HG02943 (cell line): ENCODE measurements at regions not wholly inside any gene's neighbourhood (a gene's known extent, or its start where the extent isn't known, plus 50 kb on each side); places are given as distances from the start of the nearest gene placed in this dataset.

Source experiments
- ATAC-seq: cut with Tn5 transposase; IDR thresholded peaks from one replicate; pipeline ENCODE4 v1.9.1; 2021; ENCODE audit warnings: mild to moderate bottlenecking, low read depth, moderate library complexity; ENCODE audit not compliant: unreplicated experiment

DNA sequence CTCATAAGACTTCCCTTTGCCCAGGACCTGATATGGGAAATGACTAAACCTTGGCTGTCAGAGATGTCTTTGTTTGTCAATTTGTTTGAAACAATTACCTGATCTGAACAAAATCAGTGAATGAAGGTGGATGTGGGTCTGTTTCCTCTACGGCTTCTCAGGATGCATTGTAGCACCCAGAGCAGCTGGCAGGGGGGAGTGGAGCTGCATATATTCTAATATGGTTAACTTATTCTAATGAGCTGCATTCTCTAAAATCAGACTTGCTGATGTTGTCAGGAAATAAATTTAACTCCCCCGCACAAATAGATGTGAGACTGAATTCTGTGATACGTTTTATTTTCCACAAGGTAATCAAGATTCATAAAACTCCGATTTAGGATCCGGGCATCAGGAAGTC is 665.4 kb downstream of the MAT2B start:
- ATAC-seq, result no peak

DNA sequence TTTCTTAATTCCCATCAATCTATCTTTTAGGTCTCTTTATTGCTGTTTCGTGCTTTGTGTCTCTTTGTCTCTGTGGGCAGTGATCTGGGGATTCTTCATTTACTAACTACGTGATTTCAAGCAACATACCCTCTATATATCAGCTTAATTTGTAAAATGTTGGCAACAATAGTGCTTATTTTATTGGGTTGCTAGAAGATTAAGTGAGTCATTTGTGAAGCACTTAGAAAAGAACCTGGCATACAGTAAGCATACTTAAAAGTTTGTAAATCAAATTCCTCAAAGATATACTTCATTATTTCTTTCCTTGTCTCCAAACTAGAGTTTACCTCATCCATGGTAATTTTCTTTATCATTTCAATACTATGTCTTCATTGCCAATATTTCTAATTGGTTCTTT is 669.7 kb downstream of the MAT2B start:
- ATAC-seq, result no peak

DNA sequence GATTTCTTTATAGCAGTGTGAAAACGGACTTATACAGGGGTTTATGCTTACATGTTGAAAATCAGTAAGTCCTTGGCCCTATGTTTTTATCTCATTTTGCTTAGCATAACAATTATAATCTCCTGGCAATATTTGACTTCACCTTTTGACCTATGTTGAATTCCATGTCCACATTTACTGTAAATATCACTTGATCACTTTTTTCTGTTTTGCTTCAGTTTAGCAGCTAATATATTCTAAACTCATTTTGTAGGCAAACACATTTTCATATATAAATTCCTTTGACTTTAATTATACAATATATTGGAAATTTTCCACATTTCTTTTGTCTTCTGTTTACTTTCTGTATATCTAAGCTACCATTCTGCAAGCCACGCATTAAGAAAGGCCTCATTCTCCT is 674.0 kb downstream of the MAT2B start:
- no peak for ATAC-seq

DNA sequence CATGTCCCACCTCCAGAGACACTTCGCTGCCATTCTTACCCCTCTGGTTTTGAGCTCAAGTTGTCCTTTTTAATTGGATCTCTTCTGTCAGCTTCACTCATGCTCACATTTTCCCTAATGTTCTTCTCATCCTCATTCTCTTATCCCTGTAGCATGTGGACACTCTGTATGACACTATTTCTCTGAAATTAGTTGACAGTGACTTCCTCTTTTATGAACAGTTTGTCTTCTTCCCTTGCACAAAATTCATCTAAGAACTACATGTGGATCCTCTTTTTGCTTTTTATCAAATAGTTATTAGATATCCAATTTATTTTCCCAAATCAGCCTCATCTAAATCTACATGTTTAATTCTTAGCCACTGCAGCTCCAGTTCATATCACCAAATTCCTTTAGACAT is 676.2 kb downstream of the MAT2B start:
- no peak for ATAC-seq

DNA sequence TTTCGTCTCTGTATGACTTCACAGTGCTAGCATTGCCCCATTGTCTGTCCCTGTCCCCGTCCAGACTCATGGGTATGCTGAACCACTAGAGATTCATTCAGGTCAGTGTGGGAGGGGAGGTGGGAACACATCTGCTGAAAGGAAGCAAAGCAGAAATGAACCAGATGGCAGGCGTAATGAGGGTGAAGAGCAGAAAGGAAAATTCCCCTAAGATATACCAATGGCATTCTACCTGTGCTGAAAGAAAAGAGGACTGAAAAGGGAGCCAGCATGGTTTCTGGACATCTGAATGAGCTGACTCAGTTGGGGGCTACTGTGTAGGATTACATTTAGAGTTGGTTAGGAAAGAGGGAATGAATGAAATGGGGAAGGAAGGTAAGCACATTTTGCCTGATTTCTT is 678.7 kb downstream of the MAT2B start:
- ATAC-seq, result no peak

DNA sequence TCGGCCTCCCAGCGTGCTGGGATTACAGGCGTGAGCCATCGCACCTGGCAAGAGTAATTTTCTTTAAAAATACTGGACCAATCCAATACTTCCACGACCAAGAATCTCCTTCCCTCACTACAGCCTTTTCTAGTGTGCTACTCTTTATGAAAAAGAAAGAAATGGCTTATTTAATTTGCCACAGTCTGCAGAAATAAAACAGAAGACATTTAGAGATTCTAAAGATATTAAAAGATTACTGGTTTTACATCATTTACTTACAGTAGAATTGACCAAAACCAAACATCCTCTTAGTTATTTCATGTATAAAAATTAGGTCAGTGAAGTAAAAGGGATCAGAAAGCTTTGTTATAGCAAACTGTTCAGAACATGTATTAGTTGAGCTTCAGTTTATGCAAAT is 679.6 kb downstream of the MAT2B start:
- no peak for ATAC-seq

DNA sequence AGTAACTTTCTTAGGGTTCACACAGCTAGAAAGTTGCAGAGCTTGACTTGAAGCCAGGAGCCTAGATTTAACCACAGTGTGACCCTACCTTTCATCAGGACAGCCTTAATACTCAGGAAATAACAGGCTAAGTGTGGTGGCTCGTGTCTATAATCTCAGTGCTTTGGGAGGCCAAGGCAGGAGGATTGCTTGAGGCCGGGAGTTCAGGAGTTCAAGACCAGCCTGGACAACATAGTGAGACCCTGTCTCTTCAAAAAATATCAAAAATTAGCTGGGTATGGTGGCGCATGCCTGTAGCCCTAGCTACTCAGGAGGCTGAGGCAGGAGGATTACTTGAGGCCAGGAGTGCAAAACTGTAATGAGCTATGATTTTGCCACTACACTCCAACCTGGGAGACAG is 681.1 kb downstream of the MAT2B start:
- no peak for ATAC-seq

DNA sequence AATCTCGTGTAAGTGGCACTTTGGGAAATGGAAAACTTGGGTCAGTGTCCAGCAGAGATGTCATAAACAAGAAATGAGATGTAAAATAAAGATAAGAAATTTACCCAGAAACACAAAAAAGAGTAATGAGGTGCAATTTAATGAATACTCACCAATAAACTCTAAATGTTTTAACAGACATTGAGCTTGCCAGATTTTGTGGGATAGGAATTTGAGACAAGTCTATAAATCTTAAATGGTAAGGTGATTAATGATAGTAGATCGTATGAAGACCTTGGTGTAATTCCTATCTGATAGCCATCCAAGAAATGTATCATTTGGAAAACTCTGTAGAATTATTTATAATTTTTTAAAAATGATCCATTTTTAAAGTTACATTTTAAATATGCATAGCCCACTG is 682.4 kb downstream of the MAT2B start:
- ATAC-seq, result no peak

DNA sequence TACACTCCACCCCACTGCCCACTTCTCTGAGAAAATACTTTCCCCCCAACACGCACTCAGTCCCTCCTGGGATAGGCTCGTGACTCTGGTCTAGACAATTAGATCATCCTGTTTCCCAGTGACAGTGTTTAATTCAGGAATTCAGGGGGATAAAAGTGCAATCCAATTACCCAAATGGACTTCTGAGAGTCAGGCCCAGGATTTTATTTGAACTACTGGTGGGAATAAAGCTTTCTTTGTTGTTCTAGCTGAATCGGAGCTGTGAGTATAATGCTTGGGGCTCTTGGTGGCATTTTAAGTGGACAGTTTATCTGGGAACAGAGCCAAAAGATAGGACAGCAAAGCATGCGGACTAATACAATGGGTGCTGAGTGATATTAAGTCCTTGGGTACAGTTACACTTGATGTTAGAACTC is 683.3 kb downstream of the MAT2B start:
- ATAC-seq, result no peak

DNA sequence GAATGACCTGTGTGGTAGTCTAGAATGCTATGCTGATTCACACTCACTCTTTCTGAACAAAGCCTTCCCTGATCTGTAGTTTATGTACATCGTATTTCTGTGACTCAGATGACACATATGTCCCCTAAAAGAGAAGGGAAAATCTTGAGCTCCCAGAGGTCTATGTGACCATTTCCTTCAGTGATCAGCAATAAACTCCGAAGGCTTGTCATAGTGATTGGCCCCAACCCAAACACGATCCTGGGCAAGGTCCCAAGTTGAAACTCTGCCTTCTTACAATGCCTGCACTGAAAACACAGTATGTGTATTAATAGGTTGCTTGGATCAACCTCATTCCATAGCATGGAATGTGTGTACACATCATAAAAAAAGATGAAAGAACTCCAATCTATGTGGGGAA is 685.8 kb downstream of the MAT2B start:
- ATAC-seq, result no peak

DNA sequence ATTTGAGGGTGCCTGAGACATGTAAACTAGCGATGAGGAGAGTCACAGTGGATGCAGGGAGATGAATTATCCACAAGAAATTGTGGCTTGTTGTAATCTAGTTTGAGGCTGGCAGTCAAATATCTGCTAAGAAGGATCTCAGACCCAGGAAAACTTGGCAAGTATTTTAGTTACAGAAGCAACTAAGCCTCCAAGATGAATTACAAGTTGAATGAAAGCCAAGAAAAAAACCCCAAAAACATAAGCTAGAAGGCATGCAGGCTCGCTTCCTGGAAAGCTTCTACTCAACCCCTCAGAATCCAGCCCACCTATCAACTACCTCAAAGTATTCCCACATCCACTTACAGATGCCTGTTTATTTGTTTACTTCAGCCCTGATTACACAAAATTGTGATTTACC is 696.9 kb downstream of the MAT2B start:
- ATAC-seq, result no peak

DNA sequence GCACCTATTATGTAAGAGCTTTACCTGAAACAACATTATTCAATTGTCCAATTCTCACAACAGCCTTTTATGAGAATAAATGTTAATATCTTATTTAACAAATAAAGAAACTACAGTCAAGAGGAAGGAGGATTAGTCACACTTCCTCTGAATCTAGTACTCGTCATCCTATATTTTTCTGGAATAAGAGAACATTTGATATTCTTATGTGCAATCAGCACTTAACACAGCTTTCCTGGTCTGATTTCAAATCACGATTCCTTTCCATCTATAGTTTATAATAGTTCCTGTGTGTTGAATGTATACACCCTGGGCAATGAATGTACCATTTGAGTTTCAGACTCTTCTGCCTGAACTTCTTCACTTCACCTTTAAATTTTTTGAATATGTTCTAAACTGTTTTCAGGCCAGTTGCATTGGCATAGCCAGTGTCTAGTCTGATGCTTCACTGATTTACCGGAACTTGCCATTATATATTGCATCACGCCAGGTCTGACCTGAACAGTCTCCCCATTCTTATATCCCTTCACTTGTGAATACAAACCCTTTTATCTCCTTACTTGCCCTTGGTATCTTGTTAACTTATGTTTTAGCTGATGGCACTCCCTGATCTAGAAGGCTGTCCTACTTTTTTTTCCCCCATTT is 698.3 kb downstream of the MAT2B start:
- no peak for ATAC-seq

DNA sequence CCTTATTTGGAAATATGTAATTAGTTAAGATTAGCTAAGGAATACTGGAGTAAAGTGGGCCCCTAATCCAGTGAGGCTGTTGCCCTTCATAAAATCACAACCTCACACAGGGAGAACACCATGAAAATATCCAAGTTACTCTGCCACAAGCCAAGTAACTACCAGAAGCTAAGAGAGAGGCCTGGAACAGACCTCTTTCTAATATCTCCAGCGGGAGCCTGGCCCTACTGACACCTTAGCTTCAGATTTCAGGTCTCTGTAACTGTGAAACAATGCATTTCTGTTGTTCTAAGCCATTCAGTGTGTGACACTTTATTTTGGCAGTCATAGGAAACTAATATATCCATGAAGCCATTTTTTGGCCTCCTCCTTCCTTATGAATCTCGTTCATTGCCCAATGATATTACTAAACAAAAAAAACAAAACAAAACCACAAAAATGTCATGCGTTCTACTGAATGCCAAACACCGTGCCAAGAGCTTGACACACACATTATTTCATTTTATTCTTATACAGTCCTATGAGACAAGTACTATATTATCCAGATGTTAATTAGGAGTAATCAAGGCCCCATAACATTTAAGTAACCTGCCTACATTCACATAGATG is 699.0 kb downstream of the MAT2B start:
- no peak for ATAC-seq

DNA sequence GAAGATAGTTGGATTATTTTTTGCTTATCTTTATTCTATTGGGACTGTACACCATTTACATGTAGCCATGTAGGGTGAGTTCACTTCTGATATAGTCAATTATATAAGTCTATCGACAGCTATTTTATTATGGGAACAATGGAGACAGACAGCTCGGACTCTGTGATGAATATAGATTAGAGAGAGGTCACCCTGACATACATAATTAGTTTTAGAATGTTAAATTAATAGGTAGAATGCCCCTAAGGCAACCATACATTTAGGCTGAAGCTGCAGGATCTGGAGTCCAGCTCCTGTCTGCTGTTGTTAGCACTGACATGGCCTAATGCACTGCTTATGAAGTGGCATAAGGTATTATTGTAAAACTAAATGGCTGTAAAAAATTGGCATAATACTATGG is 700.8 kb downstream of the MAT2B start:
- no peak for ATAC-seq

DNA sequence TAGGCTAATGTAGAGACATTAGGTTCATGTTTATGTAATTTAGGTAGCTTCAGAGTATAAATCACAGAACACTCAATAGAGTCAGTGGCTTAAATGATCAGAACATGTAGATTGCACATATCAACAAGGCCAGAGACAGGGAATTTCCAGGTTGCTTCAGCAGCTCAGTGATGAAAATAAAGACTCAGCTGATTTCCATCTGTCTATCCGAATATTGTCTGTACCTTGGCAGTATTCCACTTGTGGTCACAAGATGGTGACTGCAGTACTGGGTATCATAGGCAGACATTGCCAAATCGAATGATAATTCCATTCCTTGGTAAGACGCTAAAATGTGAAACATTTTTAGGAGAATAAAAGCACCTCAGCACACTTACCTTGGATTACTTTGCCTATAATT is 702.2 kb downstream of the MAT2B start:
- ATAC-seq, result no peak

DNA sequence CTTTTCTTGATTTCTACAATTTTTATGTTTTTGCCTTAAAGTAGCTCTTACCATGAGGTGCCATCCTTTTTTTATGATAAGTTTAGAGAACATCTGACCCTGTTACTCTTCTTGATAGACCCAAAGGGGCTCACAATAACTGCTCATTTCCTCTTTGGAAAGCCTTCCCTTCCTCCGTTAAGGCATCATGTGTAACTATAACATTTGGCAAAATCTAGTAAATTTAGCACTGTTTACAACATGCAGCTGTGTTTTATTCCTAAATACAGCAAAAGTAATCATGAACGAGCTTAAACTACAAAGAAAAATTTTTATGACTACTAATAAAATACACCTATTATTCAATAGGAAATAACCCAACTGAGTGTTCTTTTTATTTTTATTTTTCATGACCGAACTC is 705.1 kb downstream of the MAT2B start:
- ATAC-seq, result no peak

DNA sequence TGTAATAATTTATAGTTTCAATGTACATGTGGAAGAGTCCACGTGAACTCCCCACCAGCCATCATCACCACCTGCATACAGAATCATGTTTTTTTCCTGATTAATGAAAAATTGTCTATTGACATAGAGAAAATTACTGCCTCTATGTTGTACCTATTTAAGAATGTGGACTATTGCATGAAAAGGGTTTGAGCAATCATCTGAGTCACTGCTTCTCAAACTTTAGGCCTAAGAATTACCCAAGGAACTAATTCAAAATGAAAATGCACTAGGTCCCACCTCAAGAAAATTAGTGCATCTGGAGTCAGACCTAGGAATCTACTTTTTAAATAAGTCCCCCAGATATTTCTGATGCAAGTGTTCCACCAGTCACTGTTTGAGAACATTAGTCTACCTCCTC is 709.3 kb downstream of the MAT2B start:
- ATAC-seq, result no peak

DNA sequence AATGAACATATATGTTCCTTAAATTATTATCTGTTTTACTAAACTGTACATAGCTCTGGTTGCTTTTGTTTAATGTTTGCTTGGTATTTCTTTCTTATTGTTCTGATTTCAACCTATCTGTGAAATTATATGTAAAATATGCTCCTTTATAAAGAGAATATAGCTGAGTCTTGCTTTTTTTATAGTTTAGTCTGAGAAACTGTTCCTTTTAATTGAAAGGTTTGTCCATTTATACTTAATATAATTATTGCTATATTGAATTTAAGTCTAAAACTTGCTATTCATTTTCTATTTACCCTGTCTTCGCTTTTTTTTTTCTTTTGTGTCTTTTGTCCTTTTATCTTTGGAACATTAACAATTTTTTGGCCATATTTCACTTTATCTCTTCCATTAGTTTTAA is 712.0 kb downstream of the MAT2B start:
- ATAC-seq, result no peak

DNA sequence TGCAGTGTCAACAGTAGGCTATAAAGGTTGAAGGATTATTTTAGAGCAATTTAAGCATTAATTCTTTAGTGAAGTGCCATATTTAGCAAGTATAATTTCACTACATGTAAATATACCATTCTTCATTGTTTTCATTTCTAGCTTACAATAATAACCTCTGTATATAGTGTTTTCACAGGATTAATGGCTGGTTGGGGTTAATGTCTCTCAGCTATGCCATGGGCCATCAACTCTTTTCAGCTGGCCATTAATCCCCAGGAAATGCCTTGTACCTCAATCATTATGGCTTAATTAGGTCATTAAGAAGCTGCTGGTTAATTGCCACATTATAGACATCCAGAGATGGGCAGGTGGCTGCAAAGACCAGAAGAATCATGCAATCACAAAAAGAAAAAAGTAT is 715.1 kb downstream of the MAT2B start:
- ATAC-seq, result no peak

DNA sequence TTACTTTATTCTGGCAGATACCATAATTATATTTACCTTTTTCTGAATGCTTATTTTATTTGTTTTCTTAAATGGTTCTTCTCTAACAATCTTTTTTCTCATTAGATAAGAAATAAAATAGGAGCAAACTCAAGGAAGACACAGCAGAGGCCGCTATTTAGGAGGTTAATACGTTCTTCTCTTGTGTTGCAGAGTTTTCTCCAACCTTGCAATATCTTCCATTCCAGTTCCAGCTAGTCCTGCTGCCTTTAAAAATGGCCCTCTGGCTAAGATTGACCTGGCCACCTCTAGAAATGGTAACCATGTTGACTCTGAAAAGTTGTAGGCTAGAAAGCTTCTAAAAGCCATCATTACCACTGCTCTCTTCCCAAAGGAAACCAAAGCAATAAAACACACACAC is 718.8 kb downstream of the MAT2B start:
- no peak for ATAC-seq

DNA sequence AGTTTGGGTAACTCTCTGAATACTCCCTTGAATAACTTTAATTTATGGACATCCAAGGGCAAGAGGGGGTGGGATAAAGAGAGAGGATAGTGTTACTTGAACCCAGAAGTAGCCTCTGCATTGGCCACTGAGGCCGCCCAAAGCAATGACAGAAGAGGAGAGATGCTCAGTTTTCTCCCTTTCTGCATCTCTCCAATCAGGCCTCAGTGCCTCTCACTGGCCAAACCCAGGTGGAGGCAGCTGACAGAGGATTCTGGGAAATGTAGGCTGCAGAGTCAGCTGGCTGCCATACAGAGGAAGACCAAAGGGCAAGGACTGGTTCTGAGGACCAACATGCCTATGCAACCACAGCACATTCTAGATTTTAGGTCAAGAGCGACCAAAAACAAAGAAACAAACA is 719.4 kb downstream of the MAT2B start:
- no peak for ATAC-seq

DNA sequence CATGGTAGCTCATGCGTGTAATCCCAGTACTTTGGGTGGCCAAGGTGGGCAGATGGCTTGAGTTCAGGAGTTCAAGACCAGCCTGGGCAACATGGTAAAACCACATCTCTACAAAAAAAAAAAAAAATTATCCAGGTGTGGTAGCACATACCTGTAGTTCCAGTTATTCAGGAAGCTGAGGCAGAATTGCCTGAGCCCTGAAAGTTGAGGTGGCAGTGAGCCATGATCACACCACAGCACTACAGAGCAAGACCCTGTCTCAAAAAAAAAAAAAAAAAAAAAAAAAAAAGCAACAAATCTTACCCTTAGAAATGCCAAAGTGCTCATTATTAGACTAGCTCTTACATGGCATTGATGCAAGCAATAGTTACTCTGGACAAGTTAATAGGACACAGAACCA is 724.9 kb downstream of the MAT2B start:
- ATAC-seq, result no peak

DNA sequence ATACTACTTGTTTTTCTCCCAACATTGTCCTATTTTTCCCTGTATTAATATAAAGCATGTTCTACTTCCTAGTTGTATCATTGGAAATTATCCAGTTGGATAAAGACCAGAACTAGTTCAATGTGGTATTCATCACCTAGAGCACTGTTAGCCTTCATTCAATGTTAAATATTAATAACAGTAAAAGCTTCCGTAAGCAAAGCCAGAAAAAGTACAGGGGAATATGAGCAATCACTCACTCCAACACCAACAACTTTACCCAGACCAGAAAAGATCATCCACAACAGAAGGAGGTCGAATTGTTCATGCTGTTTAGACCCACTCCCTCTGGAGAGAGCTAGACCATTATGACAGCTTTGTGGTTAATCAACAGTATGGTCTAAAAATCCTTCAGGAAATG is 728.4 kb downstream of the MAT2B start:
- no peak for ATAC-seq
